Gastroesophageal sphincter (tissue), 3 donors: ENCODE measurements at regions not wholly inside any gene's neighbourhood (a gene's known extent, or its start where the extent isn't known, plus 50 kb on each side); places are given as distances from the start of the nearest gene placed in this dataset.

Source experiments
- CTCF ChIP-seq, 4 experiments: fragments of 200-600 bp in 2 of 4; fragments of 450-650 bp in 2 of 4; sonication (generic) in 1 of 4; IDR thresholded peaks; one replicate each; pipeline ENCODE4 v1.5.1; 2017 to 2019; ENCODE audit warnings: antibody characterized with exemption in 4 of 4, mild to moderate bottlenecking in 2 of 4, moderate library complexity in 2 of 4
- POLR2A ChIP-seq, 2 donors: fragments of 450-650 bp; IDR thresholded peaks; one replicate each; pipeline ENCODE4 v1.6.1; 2017; ENCODE audit warnings: antibody characterized with exemption in 2 of 2, mild to moderate bottlenecking in 2 of 2, moderate library complexity in 1 of 2
- POLR2AphosphoS5 ChIP-seq: sonication (generic); formaldehyde crosslinking; IDR thresholded peaks from one replicate; pipeline ENCODE4 v1.6.1; 2017; ENCODE audit warnings: antibody characterized with exemption

GRCh38 chr9:636931-637591 is 204.4 kb upstream of the DMRT1 start:
- TF ChIP-seq CTCF (IDR thresholded peaks at IDR 0.05): no peak
- no peak for TF ChIP-seq POLR2A (IDR thresholded peaks at IDR 0.05)
- no peak for TF ChIP-seq POLR2AphosphoS5
